OCI-LY1 (cell line): ENCODE measurements at regions not wholly inside any gene's neighbourhood (a gene's known extent, or its start where the extent isn't known, plus 50 kb on each side); places are given as distances from the start of the nearest gene placed in this dataset.

ENCODE experiments used
- EZH2 ChIP-seq: fragments of 200-600 bp; sonication (generic), shearing (Covaris generic); IDR thresholded peaks from 2 replicates; pipeline ENCODE4 v1.8.0; 2017; ENCODE audit warnings: borderline replicate concordance, mixed run types, mild to moderate bottlenecking, antibody characterized with exemption, low read length, moderate library complexity, mixed read lengths
- TF ChIP-seq, protein P1 (sequence below): fragments of 200-600 bp; sonication (generic), shearing (Covaris generic); IDR thresholded peaks from 2 replicates; pipeline ENCODE4 v1.5.1; 2017; ENCODE audit warnings: mild to moderate bottlenecking, antibody characterized with exemption, low read length, moderate library complexity, mixed read lengths

DNA sequence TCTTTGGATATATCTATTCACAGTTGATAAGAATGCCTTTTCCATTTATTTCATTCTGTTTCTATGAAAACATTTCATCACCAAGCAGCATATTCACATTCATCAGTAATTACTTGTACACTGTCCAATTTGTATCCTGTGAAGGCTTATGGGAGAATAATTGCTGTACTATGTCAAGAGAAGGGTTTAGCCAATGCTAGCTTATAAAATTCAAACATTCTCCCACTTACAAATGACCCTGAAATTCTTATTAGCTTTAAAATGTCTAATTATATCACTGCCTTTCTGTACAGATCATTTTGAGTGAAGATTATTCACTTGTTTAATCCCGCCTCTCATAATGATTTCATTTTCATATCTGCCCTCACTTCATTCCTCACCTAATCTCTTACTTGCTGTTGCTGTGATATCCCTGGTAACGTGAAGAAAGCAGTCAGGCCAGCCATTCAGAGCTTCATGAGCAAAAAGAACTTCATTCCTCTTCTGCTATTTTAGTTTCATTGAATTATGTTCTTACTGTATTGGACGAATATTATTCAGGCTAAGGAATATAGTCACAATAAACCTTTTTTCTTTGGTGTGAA, 778.7 kb downstream of the OLFM4 start:
- TF ChIP-seq, protein P1, sequence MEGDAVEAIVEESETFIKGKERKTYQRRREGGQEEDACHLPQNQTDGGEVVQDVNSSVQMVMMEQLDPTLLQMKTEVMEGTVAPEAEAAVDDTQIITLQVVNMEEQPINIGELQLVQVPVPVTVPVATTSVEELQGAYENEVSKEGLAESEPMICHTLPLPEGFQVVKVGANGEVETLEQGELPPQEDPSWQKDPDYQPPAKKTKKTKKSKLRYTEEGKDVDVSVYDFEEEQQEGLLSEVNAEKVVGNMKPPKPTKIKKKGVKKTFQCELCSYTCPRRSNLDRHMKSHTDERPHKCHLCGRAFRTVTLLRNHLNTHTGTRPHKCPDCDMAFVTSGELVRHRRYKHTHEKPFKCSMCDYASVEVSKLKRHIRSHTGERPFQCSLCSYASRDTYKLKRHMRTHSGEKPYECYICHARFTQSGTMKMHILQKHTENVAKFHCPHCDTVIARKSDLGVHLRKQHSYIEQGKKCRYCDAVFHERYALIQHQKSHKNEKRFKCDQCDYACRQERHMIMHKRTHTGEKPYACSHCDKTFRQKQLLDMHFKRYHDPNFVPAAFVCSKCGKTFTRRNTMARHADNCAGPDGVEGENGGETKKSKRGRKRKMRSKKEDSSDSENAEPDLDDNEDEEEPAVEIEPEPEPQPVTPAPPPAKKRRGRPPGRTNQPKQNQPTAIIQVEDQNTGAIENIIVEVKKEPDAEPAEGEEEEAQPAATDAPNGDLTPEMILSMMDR = no peak
- no peak for TF ChIP-seq EZH2
